ENCODE measurements at regions not wholly inside any gene's neighbourhood (a gene's known extent, or its start where the extent isn't known, plus 50 kb on each side); places are given as distances from the start of the nearest gene placed in this dataset.

DNA sequence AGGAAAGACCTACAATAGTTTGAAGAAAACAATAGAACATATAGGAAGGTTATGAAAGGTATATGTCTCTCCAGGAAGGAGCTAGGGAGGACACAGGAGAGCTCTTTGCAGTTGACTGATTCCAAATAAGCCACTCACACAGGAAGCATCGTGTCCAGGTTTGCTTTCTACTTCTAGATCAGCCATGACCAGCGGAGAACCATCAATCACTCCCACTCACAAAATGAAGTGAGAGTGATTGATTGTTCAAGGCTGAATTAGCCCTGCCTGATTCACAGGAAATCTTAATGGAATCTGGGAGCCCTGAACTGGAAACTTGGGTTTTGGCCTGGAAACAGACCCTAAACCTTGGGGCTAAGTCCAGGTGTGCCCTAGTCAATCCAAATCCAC lies 1292.2 kb upstream of the ZEB2 start:
- TF ChIP-seq, protein P1, sequence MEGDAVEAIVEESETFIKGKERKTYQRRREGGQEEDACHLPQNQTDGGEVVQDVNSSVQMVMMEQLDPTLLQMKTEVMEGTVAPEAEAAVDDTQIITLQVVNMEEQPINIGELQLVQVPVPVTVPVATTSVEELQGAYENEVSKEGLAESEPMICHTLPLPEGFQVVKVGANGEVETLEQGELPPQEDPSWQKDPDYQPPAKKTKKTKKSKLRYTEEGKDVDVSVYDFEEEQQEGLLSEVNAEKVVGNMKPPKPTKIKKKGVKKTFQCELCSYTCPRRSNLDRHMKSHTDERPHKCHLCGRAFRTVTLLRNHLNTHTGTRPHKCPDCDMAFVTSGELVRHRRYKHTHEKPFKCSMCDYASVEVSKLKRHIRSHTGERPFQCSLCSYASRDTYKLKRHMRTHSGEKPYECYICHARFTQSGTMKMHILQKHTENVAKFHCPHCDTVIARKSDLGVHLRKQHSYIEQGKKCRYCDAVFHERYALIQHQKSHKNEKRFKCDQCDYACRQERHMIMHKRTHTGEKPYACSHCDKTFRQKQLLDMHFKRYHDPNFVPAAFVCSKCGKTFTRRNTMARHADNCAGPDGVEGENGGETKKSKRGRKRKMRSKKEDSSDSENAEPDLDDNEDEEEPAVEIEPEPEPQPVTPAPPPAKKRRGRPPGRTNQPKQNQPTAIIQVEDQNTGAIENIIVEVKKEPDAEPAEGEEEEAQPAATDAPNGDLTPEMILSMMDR (IDR thresholded peaks at IDR 0.05) = no peak
- TF ChIP-seq POLR2A (IDR thresholded peaks at IDR 0.05) = no peak
